ENCODE measurements at regions not wholly inside any gene's neighbourhood (a gene's known extent, or its start where the extent isn't known, plus 50 kb on each side); places are given as distances from the start of the nearest gene placed in this dataset.

- H3K4me3 ChIP-seq = no peak overlapping the region
- H3K9me3 ChIP-seq (ENCODE audit: low read depth, low read length) = no peaks in the 10 kb centered on the region
- no peaks in the 10 kb centered on the region for H3K36me3 ChIP-seq (ENCODE audit: insufficient read depth, low read length)
- no peak overlapping the region for H3K9ac ChIP-seq (ENCODE audit: insufficient read length)
- no peak for TF ChIP-seq POLR2AphosphoS5 (IDR thresholded peaks at IDR 0.05; ENCODE audit: borderline replicate concordance, low read depth, low read length)
- TF ChIP-seq EZH2 (IDR thresholded peaks at IDR 0.05) = no peak
- TF ChIP-seq FOXP2 (optimal IDR thresholded peaks at IDR 0.05; ENCODE audit: control extremely low read depth, extremely low read length, insufficient read depth) = no peak
- no peak overlapping the region for H3K27ac ChIP-seq
- no peak for DNase-seq (ENCODE audit: low read depth, low spot score)
These were observed 60.8 kb upstream of the SPOPL start for GRCh38 chr2:138440759-138441158.

DNA sequence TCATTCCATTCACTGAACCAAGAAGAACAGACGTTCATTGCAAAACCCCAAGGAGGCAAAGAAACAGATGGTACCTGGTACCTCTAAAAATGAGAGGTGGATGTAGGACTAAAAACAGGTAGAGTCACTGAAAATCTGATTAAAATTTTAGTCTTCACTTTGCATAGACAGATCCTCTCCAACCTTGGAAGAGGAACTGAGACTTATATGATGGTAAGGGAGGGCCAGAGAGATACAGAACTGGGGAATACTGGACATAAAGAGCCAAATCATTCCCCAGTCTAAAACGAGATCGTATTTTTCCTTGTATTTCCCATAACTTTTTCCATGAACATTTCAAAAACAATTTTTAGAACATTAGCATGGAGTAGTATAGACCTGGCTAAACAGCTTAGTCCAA lies 59.7 kb upstream of the SPOPL start:
- no peak overlapping the region for H3K9ac ChIP-seq (ENCODE audit: insufficient read length)
- H3K27ac ChIP-seq = no peak overlapping the region
- H3K36me3 ChIP-seq (ENCODE audit: insufficient read depth, low read length) = no peaks in the 10 kb centered on the region
- H3K9me3 ChIP-seq (ENCODE audit: low read depth, low read length) = no peaks in the 10 kb centered on the region
- DNase-seq (ENCODE audit: low read depth, low spot score) = no peak
- H3K4me3 ChIP-seq = no peak overlapping the region
- no peak for TF ChIP-seq POLR2AphosphoS5 (IDR thresholded peaks at IDR 0.05; ENCODE audit: borderline replicate concordance, low read depth, low read length)
- no peak for TF ChIP-seq FOXP2 (optimal IDR thresholded peaks at IDR 0.05; ENCODE audit: control extremely low read depth, extremely low read length, insufficient read depth)
- no peak for TF ChIP-seq EZH2 (IDR thresholded peaks at IDR 0.05)

DNA sequence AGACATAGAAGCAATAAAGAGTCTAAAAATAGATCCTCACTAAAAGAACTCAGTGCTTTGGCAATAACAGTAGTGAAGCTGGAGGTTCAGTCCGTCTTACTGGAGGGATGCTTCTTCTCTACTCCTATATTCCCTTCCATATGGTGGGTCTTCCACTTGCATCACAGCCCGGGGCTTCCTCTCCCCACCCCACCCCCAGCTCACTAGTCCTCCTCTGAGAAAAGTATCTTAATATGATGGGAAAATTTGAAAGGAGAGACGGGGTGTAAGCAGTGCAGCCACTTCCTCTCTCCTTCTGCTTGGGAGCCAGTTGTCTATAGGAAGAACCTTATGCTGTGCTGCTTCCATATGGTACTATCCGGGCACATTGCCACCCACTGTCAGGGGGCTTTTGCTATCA lies 57.2 kb upstream of the SPOPL start:
- H3K36me3 ChIP-seq (ENCODE audit: insufficient read depth, low read length) = no peaks in the 10 kb centered on the region
- no peak overlapping the region for H3K27ac ChIP-seq
- no peak overlapping the region for H3K4me3 ChIP-seq
- no peak for DNase-seq (ENCODE audit: low read depth, low spot score)
- H3K9ac ChIP-seq (ENCODE audit: insufficient read length) = no peak overlapping the region
- no peaks in the 10 kb centered on the region for H3K9me3 ChIP-seq (ENCODE audit: low read depth, low read length)
- no peak for TF ChIP-seq EZH2 (IDR thresholded peaks at IDR 0.05)
- TF ChIP-seq POLR2AphosphoS5 (IDR thresholded peaks at IDR 0.05; ENCODE audit: borderline replicate concordance, low read depth, low read length) = no peak
- no peak for TF ChIP-seq FOXP2 (optimal IDR thresholded peaks at IDR 0.05; ENCODE audit: control extremely low read depth, extremely low read length, insufficient read depth)

DNA sequence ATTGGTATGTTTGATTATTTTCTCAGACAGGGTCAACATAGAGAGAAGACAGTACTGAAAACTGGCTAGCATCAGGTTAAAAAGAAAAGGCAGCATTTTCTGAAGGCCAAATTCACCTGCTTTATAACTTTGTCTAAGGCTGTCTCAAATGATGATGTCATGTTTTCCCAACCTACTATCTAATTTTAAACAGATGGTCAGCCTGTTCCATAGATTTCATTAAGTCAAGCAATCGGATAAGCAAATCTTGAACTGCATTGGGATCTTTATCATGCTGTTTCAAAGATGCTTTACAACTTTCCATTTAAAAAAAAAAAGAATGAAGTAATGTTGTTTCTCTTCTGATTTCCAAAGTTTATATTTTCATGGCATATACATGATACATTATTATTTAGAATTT lies 56.3 kb upstream of the SPOPL start:
- no peak for DNase-seq (ENCODE audit: low read depth, low spot score)
- Histone ChIP-seq H3K9me3 (ENCODE audit: low read depth, low read length) (no peaks in the 10 kb centered on the region), H3K27ac (no peak overlapping the region), H3K36me3 (ENCODE audit: insufficient read depth, low read length) (no peaks in the 10 kb centered on the region), H3K4me3 (no peak overlapping the region), H3K9ac (ENCODE audit: insufficient read length) (no peak overlapping the region)
- no peak for TF ChIP-seq EZH2 (IDR thresholded peaks at IDR 0.05)
- no peak for TF ChIP-seq POLR2AphosphoS5 (IDR thresholded peaks at IDR 0.05; ENCODE audit: borderline replicate concordance, low read depth, low read length)
- TF ChIP-seq FOXP2 (optimal IDR thresholded peaks at IDR 0.05; ENCODE audit: control extremely low read depth, extremely low read length, insufficient read depth) = no peak

- no peak for DNase-seq (ENCODE audit: low read depth, low spot score)
- no peak overlapping the region for H3K27ac ChIP-seq
- H3K4me3 ChIP-seq = no peak overlapping the region
- no peak for TF ChIP-seq EZH2 (IDR thresholded peaks at IDR 0.05)
- no peak for TF ChIP-seq FOXP2 (optimal IDR thresholded peaks at IDR 0.05; ENCODE audit: control extremely low read depth, extremely low read length, insufficient read depth)
- TF ChIP-seq POLR2AphosphoS5 (IDR thresholded peaks at IDR 0.05; ENCODE audit: borderline replicate concordance, low read depth, low read length) = no peak
- H3K9me3 ChIP-seq (ENCODE audit: low read depth, low read length) = no peaks in the 10 kb centered on the region
- H3K9ac ChIP-seq (ENCODE audit: insufficient read length) = no peak overlapping the region
- H3K36me3 ChIP-seq (ENCODE audit: insufficient read depth, low read length) = no peaks in the 10 kb centered on the region
These were observed 55.5 kb upstream of the SPOPL start for GRCh38 chr2:138446043-138446442.

GRCh38 chr2:138447889-138448570 lies 53.5 kb upstream of the SPOPL start:
- TF ChIP-seq POLR2AphosphoS5 (IDR thresholded peaks at IDR 0.05; ENCODE audit: borderline replicate concordance, low read depth, low read length) = no peak
- no peak for TF ChIP-seq FOXP2 (optimal IDR thresholded peaks at IDR 0.05; ENCODE audit: control extremely low read depth, extremely low read length, insufficient read depth)
- Histone ChIP-seq H3K36me3 (ENCODE audit: insufficient read depth, low read length) (no peaks in the 10 kb centered on the region), H3K9ac (ENCODE audit: insufficient read length) (no peak overlapping the region)

More at GRCh38 chr2:138447889-138448570, 53.5 kb upstream of the SPOPL start:
- no peak for DNase-seq (ENCODE audit: low read depth, low spot score)
- H3K9me3 ChIP-seq (ENCODE audit: low read depth, low read length) = no peaks in the 10 kb centered on the region
- no peak overlapping the region for H3K27ac ChIP-seq
- H3K4me3 ChIP-seq = no peak overlapping the region

Data from SK-N-MC (cell line).